ENCODE measurements at regions not wholly inside any gene's neighbourhood (a gene's known extent, or its start where the extent isn't known, plus 50 kb on each side); places are given as distances from the start of the nearest gene placed in this dataset.

GRCh38 chr20:39894067-39894466 is 795.0 kb downstream of the MAFB start:
- no peaks in the 10 kb centered on the region for H4K20me1 ChIP-seq (ENCODE audit: insufficient read depth, low read length)
- H3K27ac ChIP-seq (ENCODE audit: low read depth, low read length), result no peak overlapping the region
- H3K4me1 ChIP-seq (ENCODE audit: insufficient read depth, low read length), result peaks cover 30% of the 10 kb centered on the region
- no peaks in the 10 kb centered on the region for H3K27me3 ChIP-seq (ENCODE audit: insufficient read depth, low read length)
- H3K4me2 ChIP-seq (ENCODE audit: insufficient read depth, low read length), result no peak overlapping the region
- H3K4me3 ChIP-seq (ENCODE audit: insufficient read depth, low read length), result no peak overlapping the region
- DNase-seq (ENCODE audit: insufficient read length, low spot score, missing footprints), result no peak
- H3K9me3 ChIP-seq (ENCODE audit: low read depth, low read length), result no peaks in the 10 kb centered on the region
- H2AFZ ChIP-seq (ENCODE audit: low read length), result no peak overlapping the region
- TF ChIP-seq CTCF (IDR thresholded peaks at IDR 0.05; ENCODE audit: extremely low read depth, low read depth, low read length), result no peak
- no peaks in the 10 kb centered on the region for H3K79me2 ChIP-seq (ENCODE audit: insufficient read depth, low read length)
- no peaks in the 10 kb centered on the region for H3K36me3 ChIP-seq (ENCODE audit: insufficient read depth, low read length)

- no peaks in the 10 kb centered on the region for H3K79me2 ChIP-seq (ENCODE audit: insufficient read depth, low read length)
- H2AFZ ChIP-seq (ENCODE audit: low read length), result no peak overlapping the region
- peak overlapping the region; percentile 61 for H3K27ac ChIP-seq (ENCODE audit: low read depth, low read length)
- peak overlapping the region; percentile 16 for H3K4me2 ChIP-seq (ENCODE audit: insufficient read depth, low read length)
- no peak overlapping the region for H3K4me3 ChIP-seq (ENCODE audit: insufficient read depth, low read length)
- H3K4me1 ChIP-seq (ENCODE audit: insufficient read depth, low read length), result peaks cover 29% of the 10 kb centered on the region
- H3K27me3 ChIP-seq (ENCODE audit: insufficient read depth, low read length), result no peaks in the 10 kb centered on the region
- no peaks in the 10 kb centered on the region for H3K36me3 ChIP-seq (ENCODE audit: insufficient read depth, low read length)
- H4K20me1 ChIP-seq (ENCODE audit: insufficient read depth, low read length), result no peaks in the 10 kb centered on the region
- H3K9me3 ChIP-seq (ENCODE audit: low read depth, low read length), result no peaks in the 10 kb centered on the region
- DNase-seq (ENCODE audit: insufficient read length, low spot score, missing footprints), result peak; percentile 42
- TF ChIP-seq CTCF (IDR thresholded peaks at IDR 0.05; ENCODE audit: extremely low read depth, low read depth, low read length), result peak; percentile 33
These were observed 795.9 kb downstream of the MAFB start for GRCh38 chr20:39893003-39893685.

- Histone ChIP-seq H3K27ac (ENCODE audit: low read depth, low read length) (no peak overlapping the region), H3K79me2 (ENCODE audit: insufficient read depth, low read length) (no peaks in the 10 kb centered on the region), H3K4me2 (ENCODE audit: insufficient read depth, low read length) (no peak overlapping the region), H3K9me3 (ENCODE audit: low read depth, low read length) (no peaks in the 10 kb centered on the region), H3K4me3 (ENCODE audit: insufficient read depth, low read length) (no peak overlapping the region), H3K27me3 (ENCODE audit: insufficient read depth, low read length) (no peaks in the 10 kb centered on the region), H3K4me1 (ENCODE audit: insufficient read depth, low read length) (peaks cover 24% of the 10 kb centered on the region), H3K36me3 (ENCODE audit: insufficient read depth, low read length) (no peaks in the 10 kb centered on the region), H2AFZ (ENCODE audit: low read length) (no peak overlapping the region), H4K20me1 (ENCODE audit: insufficient read depth, low read length) (no peaks in the 10 kb centered on the region)
- no peak for DNase-seq (ENCODE audit: insufficient read length, low spot score, missing footprints)
- TF ChIP-seq CTCF (IDR thresholded peaks at IDR 0.05; ENCODE audit: extremely low read depth, low read depth, low read length), result no peak
These were observed 798.3 kb downstream of the MAFB start for GRCh38 chr20:39890697-39891096.

- H4K20me1 ChIP-seq (ENCODE audit: insufficient read depth, low read length), result no peaks in the 10 kb centered on the region
- H3K4me2 ChIP-seq (ENCODE audit: insufficient read depth, low read length), result no peak overlapping the region
- DNase-seq (ENCODE audit: insufficient read length, low spot score, missing footprints), result no peak
- TF ChIP-seq CTCF (IDR thresholded peaks at IDR 0.05; ENCODE audit: extremely low read depth, low read depth, low read length), result no peak
- H3K9me3 ChIP-seq (ENCODE audit: low read depth, low read length), result no peaks in the 10 kb centered on the region
- no peaks in the 10 kb centered on the region for H3K36me3 ChIP-seq (ENCODE audit: insufficient read depth, low read length)
- H3K27me3 ChIP-seq (ENCODE audit: insufficient read depth, low read length), result no peaks in the 10 kb centered on the region
- no peak overlapping the region for H3K4me3 ChIP-seq (ENCODE audit: insufficient read depth, low read length)
- no peaks in the 10 kb centered on the region for H3K79me2 ChIP-seq (ENCODE audit: insufficient read depth, low read length)
- H2AFZ ChIP-seq (ENCODE audit: low read length), result no peak overlapping the region
- H3K27ac ChIP-seq (ENCODE audit: low read depth, low read length), result no peak overlapping the region
- peaks cover 22% of the 10 kb centered on the region for H3K4me1 ChIP-seq (ENCODE audit: insufficient read depth, low read length)
These were observed 800.7 kb downstream of the MAFB start for GRCh38 chr20:39888310-39888709.
